KMS-11 (cell line): ENCODE measurements at regions not wholly inside any gene's neighbourhood (a gene's known extent, or its start where the extent isn't known, plus 50 kb on each side); places are given as distances from the start of the nearest gene placed in this dataset.
"Not testable (repeated sequence)": the region's sequence is repeated elsewhere in the genome, so short reads cannot be mapped to it uniquely, and the experiment has no call there.

Experiments used
- H2AFZ ChIP-seq: fragments of 200-600 bp; sonication (generic); 2 replicates; pipeline ENCODE4 v1.6.1; 2016; ENCODE audit warnings: antibody characterized with exemption, mixed run types, low read depth
- H3K27ac ChIP-seq: fragments of 200-600 bp; sonication (generic); 2 replicates; pipeline ENCODE4 v1.6.1; 2016; ENCODE audit warnings: mild to moderate bottlenecking, mixed run types
- H3K27me3 ChIP-seq: fragments of 200-600 bp; sonication (generic); 2 replicates; pipeline ENCODE4 v1.6.1; 2017; ENCODE audit warnings: mild to moderate bottlenecking, low read depth, mixed run types, moderate library complexity; ENCODE audit not compliant: insufficient read depth
- H3K36me3 ChIP-seq: fragments of 200-600 bp; sonication (generic); 2 replicates; pipeline ENCODE4 v1.6.1; 2017; ENCODE audit warnings: mild to moderate bottlenecking, mixed run types; ENCODE audit not compliant: insufficient read depth
- H3K4me1 ChIP-seq: fragments of 200-600 bp; sonication (generic); 2 replicates; pipeline ENCODE4 v1.6.1; 2016; ENCODE audit warnings: mild to moderate bottlenecking, low read depth, mixed run types; ENCODE audit not compliant: poor library complexity, severe bottlenecking
- H3K4me2 ChIP-seq: fragments of 200-600 bp; sonication (generic); 2 replicates; pipeline ENCODE4 v1.7.0; 2016; ENCODE audit warnings: mild to moderate bottlenecking, mixed run types
- H3K4me3 ChIP-seq: fragments of 200-600 bp; sonication (generic); IDR thresholded peaks from 2 replicates; pipeline ENCODE4 v1.6.1; 2017; ENCODE audit warnings: low read depth, low read length, mixed read lengths; ENCODE audit not compliant: insufficient read depth
- H3K79me2 ChIP-seq: fragments of 200-600 bp; sonication (generic); 2 replicates; pipeline ENCODE4 v1.6.1; 2016; ENCODE audit warnings: low read depth, mixed run types; ENCODE audit not compliant: insufficient read depth
- H3K9ac ChIP-seq: fragments of 200-600 bp; sonication (generic); 2 replicates; pipeline ENCODE4 v1.6.1; 2016; ENCODE audit warnings: mild to moderate bottlenecking, mixed run types
- H4K20me1 ChIP-seq: fragments of 200-600 bp; sonication (generic); 2 replicates; pipeline ENCODE4 v1.6.1; 2016; ENCODE audit warnings: mild to moderate bottlenecking, mixed run types; ENCODE audit not compliant: insufficient read depth
- CTCF ChIP-seq: fragments of 200-600 bp; sonication (generic); conservative IDR thresholded peaks from 2 replicates; pipeline ENCODE4 v1.6.1; 2017; ENCODE audit warnings: low read depth, mild to moderate bottlenecking, antibody characterized with exemption, low read length, moderate library complexity, mixed read lengths

GRCh38 chr6:27002447-27002846 is 245.1 kb upstream of the PRSS16 start:
- Histone ChIP-seq H3K79me2 (no peaks in the 10 kb centered on the region), H3K4me2 (no peak overlapping the region), H3K4me1 (no peaks in the 10 kb centered on the region), H3K9ac (no peak overlapping the region), H3K27ac (no peak overlapping the region), H3K36me3 (no peaks in the 10 kb centered on the region), H3K4me3 (no peak overlapping the region), H3K27me3 (no peaks in the 10 kb centered on the region), H4K20me1 (no peaks in the 10 kb centered on the region), H2AFZ (no peak overlapping the region)
- no peak for TF ChIP-seq CTCF

GRCh38 chr6:27007020-27007419 is 240.5 kb upstream of the PRSS16 start:
- no peaks in the 10 kb centered on the region for H3K36me3 ChIP-seq
- no peak overlapping the region for H3K4me3 ChIP-seq
- no peak overlapping the region for H3K9ac ChIP-seq
- no peaks in the 10 kb centered on the region for H3K79me2 ChIP-seq
- H3K27me3 ChIP-seq, result no peaks in the 10 kb centered on the region
- no peak overlapping the region for H3K4me2 ChIP-seq
- no peaks in the 10 kb centered on the region for H3K4me1 ChIP-seq
- no peak for TF ChIP-seq CTCF
- no peak overlapping the region for H3K27ac ChIP-seq
- H4K20me1 ChIP-seq, result no peaks in the 10 kb centered on the region
- H2AFZ ChIP-seq, result no peak overlapping the region

GRCh38 chr6:27008613-27009012 is 238.9 kb upstream of the PRSS16 start:
- not testable (repeated sequence) for H4K20me1 ChIP-seq, H3K79me2 ChIP-seq, H3K4me2 ChIP-seq, H3K4me1 ChIP-seq, H2AFZ ChIP-seq, H3K27ac ChIP-seq, H3K27me3 ChIP-seq, H3K9ac ChIP-seq, H3K4me3 ChIP-seq, H3K36me3 ChIP-seq

- not testable (repeated sequence) for H3K4me2 ChIP-seq, H4K20me1 ChIP-seq, H3K4me3 ChIP-seq, H3K79me2 ChIP-seq, H3K9ac ChIP-seq, H2AFZ ChIP-seq, H3K27ac ChIP-seq, H3K4me1 ChIP-seq, H3K27me3 ChIP-seq, H3K36me3 ChIP-seq
Measured at GRCh38 chr6:27014053-27014452, 233.4 kb upstream of the PRSS16 start.

GRCh38 chr6:27016689-27017088 is 230.8 kb upstream of the PRSS16 start:
- no peak overlapping the region for H3K4me3 ChIP-seq
- no peak overlapping the region for H3K9ac ChIP-seq
- no peak overlapping the region for H3K27ac ChIP-seq
- no peaks in the 10 kb centered on the region for H3K4me1 ChIP-seq
- no peak overlapping the region for H3K4me2 ChIP-seq
- no peak overlapping the region for H2AFZ ChIP-seq
- TF ChIP-seq CTCF, result no peak
- H4K20me1 ChIP-seq, result no peaks in the 10 kb centered on the region
- no peaks in the 10 kb centered on the region for H3K27me3 ChIP-seq
- no peaks in the 10 kb centered on the region for H3K79me2 ChIP-seq
- no peaks in the 10 kb centered on the region for H3K36me3 ChIP-seq

- H3K4me1 ChIP-seq, H3K79me2 ChIP-seq, H4K20me1 ChIP-seq, H3K4me3 ChIP-seq, H3K27ac ChIP-seq, H3K36me3 ChIP-seq, H3K4me2 ChIP-seq, H3K9ac ChIP-seq, H2AFZ ChIP-seq, H3K27me3 ChIP-seq: not testable (repeated sequence)
Measured at GRCh38 chr6:27018401-27018800, 229.1 kb upstream of the PRSS16 start.
